H9 (cell line): ENCODE measurements at regions not wholly inside any gene's neighbourhood (a gene's known extent, or its start where the extent isn't known, plus 50 kb on each side); places are given as distances from the start of the nearest gene placed in this dataset.

Experiments used
- DNase-seq: peaks from one replicate; pipeline ENCODE4 v3.0.0-alpha.2; 2017
- H2AFZ ChIP-seq: one replicate; pipeline ENCODE4 v1.6.1; 2013; ENCODE audit warnings: mild to moderate bottlenecking, low read length, control low read depth, moderate library complexity
- H2AK5ac ChIP-seq: 2 replicates; pipeline ENCODE4 v1.6.1; 2013; ENCODE audit warnings: low read length, control low read depth, mixed read lengths; ENCODE audit not compliant: insufficient read length
- H2BK120ac ChIP-seq: one replicate; pipeline ENCODE4 v1.6.1; 2013; ENCODE audit warnings: low read depth, mild to moderate bottlenecking, low read length, control low read depth, inconsistent platforms; ENCODE audit not compliant: poor library complexity, severe bottlenecking
- H2BK12ac ChIP-seq: 2 replicates; pipeline ENCODE4 v1.6.1; 2013; ENCODE audit warnings: low read length, control low read depth, mixed read lengths, low read depth; ENCODE audit not compliant: insufficient read length
- H2BK15ac ChIP-seq: 2 replicates; pipeline ENCODE4 v1.6.1; 2013; ENCODE audit warnings: low read depth, low read length, control low read depth
- H2BK20ac ChIP-seq: one replicate; pipeline ENCODE4 v1.6.1; 2013; ENCODE audit warnings: low read depth, mild to moderate bottlenecking, low read length, control low read depth, inconsistent platforms; ENCODE audit not compliant: poor library complexity, severe bottlenecking
- H2BK5ac ChIP-seq: 2 replicates; pipeline ENCODE4 v1.6.1; 2013; ENCODE audit warnings: low read length, control low read depth, mixed read lengths; ENCODE audit not compliant: insufficient read length
- H3K14ac ChIP-seq: 2 replicates; pipeline ENCODE4 v1.6.1; 2013; ENCODE audit warnings: low read length, control low read depth; ENCODE audit not compliant: insufficient read depth
- H3K18ac ChIP-seq: 2 replicates; pipeline ENCODE4 v1.6.1; 2013; ENCODE audit warnings: low read depth, mild to moderate bottlenecking, mixed read lengths, low read length, control low read depth; ENCODE audit not compliant: insufficient read length
- H3K23ac ChIP-seq: 2 replicates; pipeline ENCODE4 v1.6.1; 2013; ENCODE audit warnings: low read length, control low read depth, mixed read lengths, low read depth; ENCODE audit not compliant: insufficient read length
- H3K23me2 ChIP-seq: 2 replicates; pipeline ENCODE4 v1.6.1; 2013; ENCODE audit warnings: low read depth, mild to moderate bottlenecking, mixed read lengths, low read length, control low read depth; ENCODE audit not compliant: insufficient read length, poor library complexity, severe bottlenecking
- H3K27ac ChIP-seq: 2 replicates; pipeline ENCODE4 v1.5.1; 2013; ENCODE audit warnings: low read length, control low read depth, mixed read lengths, low read depth; ENCODE audit not compliant: insufficient read length
- H3K27me3 ChIP-seq: 2 replicates; pipeline ENCODE4 v1.6.1; 2013; ENCODE audit warnings: low read length, control low read depth, inconsistent platforms; ENCODE audit not compliant: insufficient read depth
- H3K4ac ChIP-seq: 2 replicates; pipeline ENCODE4 v1.6.1; 2013; ENCODE audit warnings: low read depth, mild to moderate bottlenecking, control low read depth, inconsistent platforms, low read length, moderate library complexity
- H3K4me1 ChIP-seq: 2 replicates; pipeline ENCODE4 v1.6.1; 2013; ENCODE audit warnings: low read length, control low read depth, inconsistent platforms; ENCODE audit not compliant: insufficient read depth
- H3K4me2 ChIP-seq: 2 replicates; pipeline ENCODE4 v1.6.1; 2013; ENCODE audit warnings: low read length, control low read depth, mixed read lengths; ENCODE audit not compliant: insufficient read length, insufficient read depth
- H3K56ac ChIP-seq: 2 replicates; pipeline ENCODE4 v1.6.1; 2013; ENCODE audit warnings: low read depth, mild to moderate bottlenecking, mixed read lengths, low read length, control low read depth; ENCODE audit not compliant: insufficient read length
- H3K79me1 ChIP-seq: 2 replicates; pipeline ENCODE4 v1.6.1; 2013; ENCODE audit warnings: low read depth, mild to moderate bottlenecking, moderate library complexity, low read length, control low read depth, inconsistent platforms; ENCODE audit not compliant: insufficient read depth, poor library complexity, severe bottlenecking
- H3K79me2 ChIP-seq: 2 replicates; pipeline ENCODE4 v1.6.1; 2013; ENCODE audit warnings: low read length, control low read depth, inconsistent platforms; ENCODE audit not compliant: insufficient read depth
- H3K9ac ChIP-seq: 2 replicates; pipeline ENCODE4 v1.6.1; 2013; ENCODE audit warnings: low read length, control low read depth, mixed read lengths; ENCODE audit not compliant: insufficient read length; ENCODE audit errors: extremely low read depth
- H3K9me3 ChIP-seq: one replicate; pipeline ENCODE4 v1.6.1; 2013; ENCODE audit warnings: low read depth, low read length, inconsistent platforms; ENCODE audit not compliant: control insufficient read depth
- H3T11ph ChIP-seq: one replicate; pipeline ENCODE4 v1.6.1; 2013; ENCODE audit warnings: mild to moderate bottlenecking, low read length, control low read depth, inconsistent platforms
- H4K20me1 ChIP-seq: one replicate; pipeline ENCODE4 v1.6.1; 2013; ENCODE audit not compliant: control insufficient read depth, insufficient read length, insufficient read depth
- H4K5ac ChIP-seq: 2 replicates; pipeline ENCODE4 v1.6.1; 2013; ENCODE audit warnings: low read depth, mild to moderate bottlenecking, mixed read lengths, low read length, control low read depth; ENCODE audit not compliant: insufficient read length
- H4K8ac ChIP-seq: replicated peaks from 2 replicates; pipeline ENCODE4 v1.6.1; 2013; ENCODE audit warnings: low read length, control low read depth, mixed read lengths, low read depth; ENCODE audit not compliant: insufficient read length
- H4K91ac ChIP-seq: 2 replicates; pipeline ENCODE4 v1.6.1; 2013; ENCODE audit warnings: low read depth, mild to moderate bottlenecking, moderate library complexity, mixed read lengths, low read length, control low read depth; ENCODE audit not compliant: insufficient read length
- H3K27ac Mint-ChIP-seq, 3 experiments: 2 replicates in 2 of 3; 3 replicates in 1 of 3; pipeline ENCODE4 v1.8.0; 2020 to 2021; ENCODE audit warnings: mixed read lengths in 3 of 3, mild to moderate bottlenecking in 1 of 3, moderate library complexity in 1 of 3
- H3K27me3 Mint-ChIP-seq: 2 replicates; pipeline ENCODE4 v1.8.0; 2021; ENCODE audit warnings: low read depth, mild to moderate bottlenecking, moderate library complexity, mixed read lengths
- H3K36me3 Mint-ChIP-seq, 3 experiments: 2 replicates in 2 of 3; 3 replicates in 1 of 3; pipeline ENCODE4 v1.8.0; 2020 to 2021; ENCODE audit warnings: low read depth in 3 of 3, mixed read lengths in 3 of 3; ENCODE audit not compliant: insufficient read depth in 1 of 3
- H3K4me1 Mint-ChIP-seq, 2 experiments: 2 replicates each; pipeline ENCODE4 v1.8.0; 2020; ENCODE audit warnings: mixed read lengths in 2 of 2
- H3K4me3 Mint-ChIP-seq, 2 experiments: 2 replicates in 1 of 2; 3 replicates in 1 of 2; pipeline ENCODE4 v1.8.0; 2020 to 2021; ENCODE audit warnings: mild to moderate bottlenecking in 2 of 2, mixed read lengths in 2 of 2, moderate library complexity in 1 of 2
- H3K9me3 Mint-ChIP-seq, 2 experiments: 2 replicates in 1 of 2; 3 replicates in 1 of 2; pipeline ENCODE4 v1.8.0; 2020; ENCODE audit warnings: mild to moderate bottlenecking in 2 of 2, mixed read lengths in 2 of 2, moderate library complexity in 1 of 2
- WGBS: extraction: QIAGEN DNeasy Blood & Tissue Kit; methylation state at CpG from one replicate; pipeline ENCODE4 v1.1.7; 2013; ENCODE audit warnings: missing lambda C conversion rate, low lambda C conversion rate, mixed read lengths; ENCODE audit not compliant: insufficient read length; ENCODE audit errors: extremely low coverage; 5-methylcytosine and 5-hydroxymethylcytosine counted together
- TF ChIP-seq, protein P1 (sequence below): fragments of 200-600 bp; sonication (generic); conservative IDR thresholded peaks from 3 replicates; pipeline ENCODE4 v1.8.0; 2021; ENCODE audit warnings: antibody characterized with exemption, mild to moderate bottlenecking

DNA sequence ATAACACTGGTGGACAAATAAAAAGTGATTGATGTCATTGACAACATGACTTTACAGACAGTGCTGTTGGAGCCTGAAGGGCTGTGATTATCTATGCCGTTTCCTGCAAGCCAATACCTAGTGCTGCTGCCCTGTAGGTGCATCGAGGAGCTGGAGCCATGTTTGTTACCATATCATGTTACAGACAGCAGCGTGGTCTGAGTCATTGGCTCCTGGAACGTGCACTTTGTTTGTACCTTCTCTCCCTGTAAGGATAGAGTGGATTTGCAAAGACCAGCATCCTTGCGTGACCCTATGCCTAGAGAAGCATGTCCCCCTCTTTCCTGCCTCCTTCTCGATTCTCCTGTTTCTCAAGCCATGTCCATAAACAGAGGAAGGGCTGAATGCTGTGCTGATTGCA is 597.2 kb downstream of the TYW1 start:
- no CpG with 5 or more reads among the region's 6 CpGs for WGBS
- DNase-seq = no peak
- Mint-ChIP-seq H3K36me3 (no peaks in the 10 kb centered on the region), H3K4me3 (no peak overlapping the region), H3K4me1 (peaks cover 5 to 14% of the 10 kb centered on the region in 2 experiments), H3K9me3 (no peaks in the 10 kb centered on the region; a peak in 2 of 5 replicates), H3K27me3 (peaks cover 9% of the 10 kb centered on the region), H3K27ac (no peak overlapping the region)
- Histone ChIP-seq H3K4me2 (no peak overlapping the region), H2AK5ac (no peak overlapping the region), H3K14ac (no peak overlapping the region), H3T11ph (no peak overlapping the region), H2BK5ac (no peak overlapping the region), H2BK15ac (no peak overlapping the region), H2BK20ac (no peak overlapping the region), H2BK120ac (no peak overlapping the region), H3K23ac (no peak overlapping the region), H3K23me2 (no peaks in the 10 kb centered on the region), H3K27me3 (no peaks in the 10 kb centered on the region), H3K27ac (no peak overlapping the region), H4K20me1 (no peaks in the 10 kb centered on the region), H3K56ac (no peak overlapping the region), H3K9me3 (no peaks in the 10 kb centered on the region), H3K4me1 (peaks cover 2% of the 10 kb centered on the region; the same call in 1 of the 2 replicates), H4K5ac (no peak overlapping the region), H2BK12ac (no peak overlapping the region), H3K79me1 (no peaks in the 10 kb centered on the region), H3K9ac (no peak overlapping the region), H2AFZ (no peak overlapping the region), H3K18ac (no peak overlapping the region), H3K4ac (no peak overlapping the region), H4K91ac (no peak overlapping the region), H4K8ac (no peak overlapping the region), H3K79me2 (no peaks in the 10 kb centered on the region)
- TF ChIP-seq, protein P1, sequence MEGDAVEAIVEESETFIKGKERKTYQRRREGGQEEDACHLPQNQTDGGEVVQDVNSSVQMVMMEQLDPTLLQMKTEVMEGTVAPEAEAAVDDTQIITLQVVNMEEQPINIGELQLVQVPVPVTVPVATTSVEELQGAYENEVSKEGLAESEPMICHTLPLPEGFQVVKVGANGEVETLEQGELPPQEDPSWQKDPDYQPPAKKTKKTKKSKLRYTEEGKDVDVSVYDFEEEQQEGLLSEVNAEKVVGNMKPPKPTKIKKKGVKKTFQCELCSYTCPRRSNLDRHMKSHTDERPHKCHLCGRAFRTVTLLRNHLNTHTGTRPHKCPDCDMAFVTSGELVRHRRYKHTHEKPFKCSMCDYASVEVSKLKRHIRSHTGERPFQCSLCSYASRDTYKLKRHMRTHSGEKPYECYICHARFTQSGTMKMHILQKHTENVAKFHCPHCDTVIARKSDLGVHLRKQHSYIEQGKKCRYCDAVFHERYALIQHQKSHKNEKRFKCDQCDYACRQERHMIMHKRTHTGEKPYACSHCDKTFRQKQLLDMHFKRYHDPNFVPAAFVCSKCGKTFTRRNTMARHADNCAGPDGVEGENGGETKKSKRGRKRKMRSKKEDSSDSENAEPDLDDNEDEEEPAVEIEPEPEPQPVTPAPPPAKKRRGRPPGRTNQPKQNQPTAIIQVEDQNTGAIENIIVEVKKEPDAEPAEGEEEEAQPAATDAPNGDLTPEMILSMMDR = no peak
